ENCODE measurements at regions not wholly inside any gene's neighbourhood (a gene's known extent, or its start where the extent isn't known, plus 50 kb on each side); places are given as distances from the start of the nearest gene placed in this dataset.
"Not testable (repeated sequence)": the region's sequence is repeated elsewhere in the genome, so short reads cannot be mapped to it uniquely, and the experiment has no call there.

- no peak for DNase-seq
Measured at GRCh38 chr16:85447693-85448313, 165.3 kb upstream of the GSE1 start.

- DNase-seq: peak; percentile 56
Measured at GRCh38 chr16:85448557-85449190, 164.4 kb upstream of the GSE1 start.

GRCh38 chr16:85449191-85449884 is 163.8 kb upstream of the GSE1 start:
- DNase-seq: no peak

- DNase-seq: no peak
Measured at GRCh38 chr16:85449885-85450245, 163.3 kb upstream of the GSE1 start.

GRCh38 chr16:85451142-85451541 is 162.0 kb upstream of the GSE1 start:
- DNase-seq: not testable (repeated sequence)

GRCh38 chr16:85451641-85452363 is 161.3 kb upstream of the GSE1 start:
- DNase-seq: no peak

- no peak for DNase-seq
Measured at GRCh38 chr16:85452364-85453193, 160.5 kb upstream of the GSE1 start.

- no peak for DNase-seq
Measured at GRCh38 chr16:85453194-85453678, 159.9 kb upstream of the GSE1 start.

- no peak for DNase-seq
Measured at GRCh38 chr16:85453703-85454102, 159.4 kb upstream of the GSE1 start.

- DNase-seq: no peak
Measured at GRCh38 chr16:85454171-85454872, 158.8 kb upstream of the GSE1 start.

GRCh38 chr16:85455534-85455933 is 157.6 kb upstream of the GSE1 start:
- DNase-seq: no peak

GRCh38 chr16:85457366-85457765 is 155.8 kb upstream of the GSE1 start:
- DNase-seq: no peak

GRCh38 chr16:85458968-85459367 is 154.2 kb upstream of the GSE1 start:
- DNase-seq: no peak

- DNase-seq: no peak
Measured at GRCh38 chr16:85459529-85460251, 153.4 kb upstream of the GSE1 start.

GRCh38 chr16:85460252-85461021 is 152.7 kb upstream of the GSE1 start:
- DNase-seq: no peak

- no peak for DNase-seq
Measured at GRCh38 chr16:85461022-85461813, 151.9 kb upstream of the GSE1 start.

GRCh38 chr16:85461814-85462713 is 151.1 kb upstream of the GSE1 start:
- DNase-seq: peak; percentile 41
